ENCODE measurements at regions not wholly inside any gene's neighbourhood (a gene's known extent, or its start where the extent isn't known, plus 50 kb on each side); places are given as distances from the start of the nearest gene placed in this dataset.

- no TSS peak for BruUV-seq (replicated peaks)
Observed at GRCh38 chr5:18203296-18203695, 569.0 kb downstream of the TAF11L14 start.

More at GRCh38 chr5:18203296-18203695, 569.0 kb downstream of the TAF11L14 start:
- H3K4ac ChIP-seq (ENCODE audit: low read depth, low read length), result no peak overlapping the region
- H3K14ac ChIP-seq (replicated peaks; ENCODE audit: low read depth, low read length), result no peak overlapping the region
- TF ChIP-seq MXI1 (IDR thresholded peaks at IDR 0.05; ENCODE audit: borderline replicate concordance, low read depth, low read length), result no peak
- TF ChIP-seq USF2 (IDR thresholded peaks at IDR 0.05; ENCODE audit: low read depth, low read length), result no peak
- TF ChIP-seq NFE2L2 (IDR thresholded peaks at IDR 0.05; ENCODE audit: low read depth, low read length), result no peak
- no peak for TF ChIP-seq CHD1 (IDR thresholded peaks at IDR 0.05; ENCODE audit: low read depth, low read length)
- TF ChIP-seq, protein P1, sequence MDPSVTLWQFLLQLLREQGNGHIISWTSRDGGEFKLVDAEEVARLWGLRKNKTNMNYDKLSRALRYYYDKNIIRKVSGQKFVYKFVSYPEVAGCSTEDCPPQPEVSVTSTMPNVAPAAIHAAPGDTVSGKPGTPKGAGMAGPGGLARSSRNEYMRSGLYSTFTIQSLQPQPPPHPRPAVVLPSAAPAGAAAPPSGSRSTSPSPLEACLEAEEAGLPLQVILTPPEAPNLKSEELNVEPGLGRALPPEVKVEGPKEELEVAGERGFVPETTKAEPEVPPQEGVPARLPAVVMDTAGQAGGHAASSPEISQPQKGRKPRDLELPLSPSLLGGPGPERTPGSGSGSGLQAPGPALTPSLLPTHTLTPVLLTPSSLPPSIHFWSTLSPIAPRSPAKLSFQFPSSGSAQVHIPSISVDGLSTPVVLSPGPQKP (IDR thresholded peaks at IDR 0.05; ENCODE audit: borderline replicate concordance, low read depth, low read length), result no peak
- TF ChIP-seq RAD21 (IDR thresholded peaks at IDR 0.05; ENCODE audit: low read length), result no peak
- peaks cover under 1% of the 10 kb centered on the region; the same call in 1 of the 2 replicates for H3K9me3 ChIP-seq (ENCODE audit: control insufficient read depth, insufficient read depth, low read length)
- ChIA-PET CTCF (no interaction called here), POLR2A (ENCODE audit: unreplicated experiment) (no interaction called here)
- DNase-seq (no peak), ATAC-seq (ENCODE audit: low read depth) (no peak)
- H4K20me1 ChIP-seq (ENCODE audit: insufficient read depth, low read length), result no peaks in the 10 kb centered on the region
- H4K5ac ChIP-seq (ENCODE audit: low read depth, low read length), result no peak overlapping the region
- no peak overlapping the region for H2AFZ ChIP-seq (replicated peaks; ENCODE audit: low read length, poor library complexity)
- H2BK15ac ChIP-seq (ENCODE audit: low read depth, low read length), result no peak overlapping the region
- no peak overlapping the region for H4K91ac ChIP-seq (ENCODE audit: insufficient read depth, low read depth, low read length)
- no peaks in the 10 kb centered on the region for H3K27me3 ChIP-seq (ENCODE audit: control insufficient read depth, insufficient read depth, low read length)
- intact Hi-C loops (cut with micrococcal nuclease) (no loop called here), in situ Hi-C loops (cut with MboI; ENCODE audit: low sequenced_read_pairs) (no loop called here), dilution Hi-C loops (cut with HindIII; ENCODE audit: low sequenced_read_pairs, unreplicated experiment) (no loop called here)
- H3K36me3 ChIP-seq (ENCODE audit: control insufficient read depth, insufficient read depth, low read length), result no peaks in the 10 kb centered on the region
- H2AK5ac ChIP-seq (ENCODE audit: low read depth, low read length), result no peak overlapping the region
- H3K4me1 ChIP-seq (ENCODE audit: control insufficient read depth, insufficient read depth, low read length), result no peaks in the 10 kb centered on the region
- no CpG with 5 or more reads among the region's 1 CpG for WGBS, 2 experiments (ENCODE audit: extremely low coverage in 2 of 2, insufficient read length in 1 of 2)
- no peak overlapping the region for H3K4me2 ChIP-seq (ENCODE audit: low read depth, low read length)
- H2BK20ac ChIP-seq (ENCODE audit: low read depth, low read length), result no peak overlapping the region
- H3K56ac ChIP-seq (ENCODE audit: extremely low read depth, insufficient read depth, low read length), result no peak overlapping the region
- H2AK9ac ChIP-seq (replicated peaks; ENCODE audit: low read depth, low read length, poor library complexity), result no peak overlapping the region
- no peak overlapping the region for H3K27ac ChIP-seq (ENCODE audit: insufficient read depth, low read length)
- H3K23ac ChIP-seq (ENCODE audit: low read depth, low read length), result no peak overlapping the region
- H3K4me3 ChIP-seq (ENCODE audit: insufficient read depth, low read depth, low read length), result no peak overlapping the region
- no peak overlapping the region for H4K8ac ChIP-seq (ENCODE audit: low read depth in 2 of 2, low read length in 2 of 2)
- no peak overlapping the region for H2BK120ac ChIP-seq (ENCODE audit: low read depth, low read length)
- H3K79me1 ChIP-seq (ENCODE audit: low read depth in 1 of 2, low read length in 2 of 2), result no peaks in the 10 kb centered on the region
- no peaks in the 10 kb centered on the region for H3K9me1 ChIP-seq (ENCODE audit: insufficient read depth, low read length)
- H3K9ac ChIP-seq (ENCODE audit: low read depth, low read length), result no peak overlapping the region
- H3K18ac ChIP-seq (ENCODE audit: low read depth, low read length), result no peak overlapping the region
- H2BK5ac ChIP-seq (ENCODE audit: low read depth, low read length, poor library complexity, severe bottlenecking), result no peak overlapping the region

All from IMR-90 (cell line).